SHP77 (cell line): ENCODE measurements at regions not wholly inside any gene's neighbourhood (a gene's known extent, or its start where the extent isn't known, plus 50 kb on each side); places are given as distances from the start of the nearest gene placed in this dataset.
"Not testable (repeated sequence)": the region's sequence is repeated elsewhere in the genome, so short reads cannot be mapped to it uniquely, and the experiment has no call there.

Source experiments
- DNase-seq, 2 experiments: peaks; one replicate each; lab custom pipeline; 2025; lab: John Stamatoyannopoulos, UW

- no peak for DNase-seq
Measured at GRCh38 chr22:22946131-22946530, 58.5 kb downstream of the IGLL5 start.

GRCh38 chr22:22948651-22949571 is 61.3 kb downstream of the IGLL5 start:
- DNase-seq = no peak

- no peak for DNase-seq
Measured at GRCh38 chr22:22949953-22950352, 62.3 kb downstream of the IGLL5 start.

- no peak for DNase-seq
Measured at GRCh38 chr22:22951035-22951434, 63.4 kb downstream of the IGLL5 start.

GRCh38 chr22:22952531-22953280 is 65.1 kb downstream of the IGLL5 start:
- no peak for DNase-seq

- no peak for DNase-seq
Measured at GRCh38 chr22:22953791-22954190, 66.2 kb downstream of the IGLL5 start.

GRCh38 chr22:22954656-22955055 is 67.0 kb downstream of the IGLL5 start:
- peak in 1 of 2 experiments; percentile 5 for DNase-seq

- no peak for DNase-seq
Measured at GRCh38 chr22:22955276-22955798, 67.7 kb downstream of the IGLL5 start.

GRCh38 chr22:22955866-22956535 is 68.4 kb downstream of the IGLL5 start:
- DNase-seq = peak; percentile 28

- DNase-seq = no peak
Measured at GRCh38 chr22:22957090-22957489, 69.5 kb downstream of the IGLL5 start.

- no peak for DNase-seq
Measured at GRCh38 chr22:22958621-22959020, 71.0 kb downstream of the IGLL5 start.

- peak; percentile 68 to 73 for DNase-seq
Measured at GRCh38 chr22:22959147-22959827, 71.7 kb downstream of the IGLL5 start.

GRCh38 chr22:22960307-22960706 is 72.7 kb downstream of the IGLL5 start:
- DNase-seq = no peak

- DNase-seq = no peak
Measured at GRCh38 chr22:22961574-22961973, 74.0 kb downstream of the IGLL5 start.

- DNase-seq = no peak
Measured at GRCh38 chr22:22968366-22968765, 80.8 kb downstream of the IGLL5 start.

GRCh38 chr22:22972605-22973004 is 85.0 kb downstream of the IGLL5 start:
- not testable (repeated sequence) for DNase-seq

- no peak for DNase-seq
Measured at GRCh38 chr22:22973336-22973735, 85.7 kb downstream of the IGLL5 start.

- no peak for DNase-seq
Measured at GRCh38 chr22:22974156-22974555, 86.5 kb downstream of the IGLL5 start.

- DNase-seq = no peak
Measured at GRCh38 chr22:22974795-22975580, 87.4 kb downstream of the IGLL5 start.

GRCh38 chr22:22976033-22976922 is 88.7 kb downstream of the IGLL5 start:
- no peak for DNase-seq
